PC-3 (cell line): ENCODE measurements at regions not wholly inside any gene's neighbourhood (a gene's known extent, or its start where the extent isn't known, plus 50 kb on each side); places are given as distances from the start of the nearest gene placed in this dataset.

Experiments
- ATAC-seq: fragments of 200-7000 bp; cut with Tn5 transposase; 2 replicates; pipeline ENCODE4 v1.9.1; 2020; ENCODE audit warnings: mild to moderate bottlenecking, moderate library complexity
- BruUV-seq: library from RNA; stranded (reverse); fragments of 400-500 nt; replicated peaks from 2 replicates; lab custom pipeline; 2021; lab: Mats Ljungman, UMichigan
- CTCF ChIA-PET: fragments of 300-600 bp; sonication (Branson Sonifier 250); formaldehyde crosslinking; loops from one replicate; lab custom pipeline; 2022; ENCODE audit warnings: antibody characterized with exemption; lab: Charles Lee
- POLR2A ChIA-PET: fragments of 300-600 bp; sonication (Branson Sonifier 250); formaldehyde crosslinking; loops from one replicate; lab custom pipeline; 2022; ENCODE audit warnings: antibody characterized with exemption; ENCODE audit not compliant: unreplicated experiment; lab: Charles Lee
- DNase-seq: peaks from one replicate; pipeline ENCODE4 v3.0.0-alpha.2; 2015
- H2AFZ ChIP-seq: fragments of 300-600 bp; sonication (generic); 2 replicates; pipeline ENCODE4 v1.6.0; 2016; ENCODE audit warnings: antibody characterized with exemption, low read length
- H3F3A ChIP-seq: fragments of 300-600 bp; sonication (generic); one replicate; pipeline ENCODE4 v1.6.0; 2017; ENCODE audit warnings: antibody characterized with exemption, low read length, control low read depth, mild to moderate bottlenecking; ENCODE audit not compliant: unreplicated experiment
- H3K27ac ChIP-seq: fragments of 300-600 bp; sonication (generic); 2 replicates; pipeline ENCODE4 v1.5.1; 2016; ENCODE audit warnings: mild to moderate bottlenecking, low read length
- H3K27me3 ChIP-seq: fragments of 300-600 bp; sonication (generic); 2 replicates; pipeline ENCODE4 v1.6.1; 2016; ENCODE audit warnings: low read length, mixed read lengths
- H3K36me3 ChIP-seq: fragments of 300-600 bp; sonication (generic); 2 replicates; pipeline ENCODE4 v1.6.1; 2016; ENCODE audit warnings: low read depth, mixed run types, low read length, mixed read lengths
- H3K4me1 ChIP-seq: fragments of 300-600 bp; sonication (generic); 2 replicates; pipeline ENCODE4 v1.5.1; 2016; ENCODE audit warnings: low read length; ENCODE audit not compliant: insufficient read depth
- H3K4me2 ChIP-seq: fragments of 300-600 bp; sonication (generic); 2 replicates; pipeline ENCODE4 v1.6.0; 2016; ENCODE audit warnings: low read length
- H3K4me3 ChIP-seq: fragments of 300-600 bp; sonication (generic); 2 replicates; pipeline ENCODE4 v1.5.1; 2016; ENCODE audit warnings: mild to moderate bottlenecking, low read length, mixed read lengths
- H3K79me2 ChIP-seq: fragments of 300-600 bp; sonication (generic); 2 replicates; pipeline ENCODE4 v1.6.1; 2017; ENCODE audit warnings: low read length, mixed read lengths
- H3K9ac ChIP-seq: fragments of 300-600 bp; sonication (generic); 2 replicates; pipeline ENCODE4 v1.6.0; 2016; ENCODE audit warnings: mild to moderate bottlenecking, low read length
- H3K9me2 ChIP-seq: fragments of 300-600 bp; sonication (generic); replicated peaks from 2 replicates; pipeline ENCODE4 v1.6.1; 2016; ENCODE audit warnings: mixed run types, low read length, mixed read lengths
- H3K9me3 ChIP-seq: fragments of 300-600 bp; sonication (generic); 2 replicates; pipeline ENCODE4 v1.6.1; 2016; ENCODE audit warnings: low read length, mixed read lengths
- H4K20me1 ChIP-seq: fragments of 300-600 bp; sonication (generic); 2 replicates; pipeline ENCODE4 v1.6.1; 2016; ENCODE audit warnings: low read length, mixed read lengths
- CTCF ChIP-seq: fragments of 300-600 bp; sonication (generic); conservative IDR thresholded peaks from 2 replicates; pipeline ENCODE4 v1.5.1; 2017; ENCODE audit warnings: antibody characterized with exemption, low read depth, mild to moderate bottlenecking, low read length
- EZH2 ChIP-seq: fragments of 300-600 bp; sonication (generic); IDR thresholded peaks from one replicate; pipeline ENCODE4 v1.6.1; 2017; ENCODE audit warnings: antibody characterized with exemption, mild to moderate bottlenecking, low read length; ENCODE audit not compliant: unreplicated experiment
- EZH2phosphoT487 ChIP-seq: fragments of 300-600 bp; sonication (generic); IDR thresholded peaks from 2 replicates; pipeline ENCODE4 v1.6.1; 2018; ENCODE audit warnings: mild to moderate bottlenecking, antibody characterized with exemption, low read length, borderline replicate concordance
- intact Hi-C: fragments of 100-400 bp; cut with micrococcal nuclease; formaldehyde crosslinking; loops from 2 replicates; pipeline ENCODE4 v1.9.0; 2023

- H3F3A ChIP-seq, result no peaks in the 10 kb centered on the region
- intact Hi-C loops, result no loop called here
- no peak for TF ChIP-seq EZH2
- no peak for TF ChIP-seq EZH2phosphoT487
- no peak for TF ChIP-seq CTCF
- H3K9me2 ChIP-seq, result no peaks in the 10 kb centered on the region
- H3K27ac ChIP-seq, result no peak overlapping the region
- ATAC-seq (no peak), DNase-seq (no peak)
- H3K36me3 ChIP-seq, result no peaks in the 10 kb centered on the region
- no peak overlapping the region for H2AFZ ChIP-seq
- no peak overlapping the region for H3K4me2 ChIP-seq
- no peak overlapping the region for H3K9ac ChIP-seq
- CTCF ChIA-PET, result no interaction called here
- no peaks in the 10 kb centered on the region for H3K79me2 ChIP-seq
- no peaks in the 10 kb centered on the region for H3K9me3 ChIP-seq
- BruUV-seq, result no TSS peak
- H3K4me3 ChIP-seq, result no peak overlapping the region
- H3K27me3 ChIP-seq, result peaks cover 16% of the 10 kb centered on the region; the same call in 1 of the 2 replicates
- POLR2A ChIA-PET, result no interaction called here
- H3K4me1 ChIP-seq, result no peaks in the 10 kb centered on the region
- no peaks in the 10 kb centered on the region for H4K20me1 ChIP-seq
Observed at GRCh38 chr6:163643866-163644265, 229.3 kb downstream of the QKI start.

- H3F3A ChIP-seq, result no peaks in the 10 kb centered on the region
- H3K4me2 ChIP-seq, result no peak overlapping the region
- no peaks in the 10 kb centered on the region for H3K9me2 ChIP-seq
- no peaks in the 10 kb centered on the region for H3K9me3 ChIP-seq
- TF ChIP-seq EZH2phosphoT487 (no peak), EZH2 (no peak), CTCF (no peak)
- H3K4me3 ChIP-seq, result no peak overlapping the region
- ATAC-seq, result no peak
- no peaks in the 10 kb centered on the region for H3K4me1 ChIP-seq
- ChIA-PET POLR2A (no interaction called here), CTCF (no interaction called here)
- H3K27me3 ChIP-seq, result peaks cover 23% of the 10 kb centered on the region; the same call in 1 of the 2 replicates
- H4K20me1 ChIP-seq, result no peaks in the 10 kb centered on the region
- no peak overlapping the region for H2AFZ ChIP-seq
- intact Hi-C loops, result no loop called here
- BruUV-seq, result no TSS peak
- H3K36me3 ChIP-seq, result no peaks in the 10 kb centered on the region
- no peak overlapping the region for H3K9ac ChIP-seq
- H3K27ac ChIP-seq, result no peak overlapping the region
- DNase-seq, result no peak
- H3K79me2 ChIP-seq, result no peaks in the 10 kb centered on the region
Observed at GRCh38 chr6:163641706-163642105, 227.2 kb downstream of the QKI start.

GRCh38 chr6:163640641-163641040 is 226.1 kb downstream of the QKI start:
- ATAC-seq, result no peak
- Histone ChIP-seq H3K36me3 (no peaks in the 10 kb centered on the region), H3K4me1 (no peaks in the 10 kb centered on the region), H3K4me3 (no peak overlapping the region), H3K27ac (no peak overlapping the region), H3K9ac (no peak overlapping the region), H3K27me3 (peaks cover 19% of the 10 kb centered on the region; the same call in 1 of the 2 replicates), H4K20me1 (no peaks in the 10 kb centered on the region), H3K9me2 (no peaks in the 10 kb centered on the region), H3K9me3 (no peaks in the 10 kb centered on the region), H3K4me2 (no peak overlapping the region), H3K79me2 (no peaks in the 10 kb centered on the region), H2AFZ (no peak overlapping the region), H3F3A (no peaks in the 10 kb centered on the region)
- TF ChIP-seq CTCF, result no peak
- TF ChIP-seq EZH2phosphoT487, result no peak
- no peak for TF ChIP-seq EZH2
- CTCF ChIA-PET, result no interaction called here
- BruUV-seq, result no TSS peak
- intact Hi-C loops, result no loop called here
- POLR2A ChIA-PET, result no interaction called here
- DNase-seq, result no peak
